Activated CD8-positive, alpha-beta T cell treated with anti-CD3 and anti-CD28 coated beads for 36 hours (primary cell): ENCODE measurements at regions not wholly inside any gene's neighbourhood (a gene's known extent, or its start where the extent isn't known, plus 50 kb on each side); places are given as distances from the start of the nearest gene placed in this dataset.

Experiments used
- ATAC-seq: fragments of 200-7000 bp; cut with Tn5 transposase; one replicate; pipeline ENCODE4 v1.10.0; 2021; ENCODE audit warnings: mild to moderate bottlenecking, moderate library complexity
- CTCF ChIA-PET: fragments of 350-600 bp; sonication (Branson Sonifier 250); formaldehyde crosslinking; loops from one replicate; lab custom pipeline; 2021; ENCODE audit warnings: antibody characterized with exemption; lab: Charles Lee
- POLR2A ChIA-PET: fragments of 350-600 bp; sonication (Branson Sonifier 250); formaldehyde crosslinking; loops from one replicate; lab custom pipeline; 2021; ENCODE audit warnings: antibody characterized with exemption; lab: Charles Lee
- DNase-seq: peaks from one replicate; pipeline ENCODE4 v3.0.0-alpha.2; 2020
- H3K27ac Mint-ChIP-seq: one replicate; pipeline ENCODE4 v1.8.0; 2021; ENCODE audit warnings: mild to moderate bottlenecking, mixed read lengths
- H3K27me3 Mint-ChIP-seq: one replicate; pipeline ENCODE4 v1.8.0; 2021; ENCODE audit warnings: mixed read lengths
- H3K36me3 Mint-ChIP-seq: one replicate; pipeline ENCODE4 v1.8.0; 2021; ENCODE audit warnings: low read depth, mixed read lengths
- H3K4me1 Mint-ChIP-seq: one replicate; pipeline ENCODE4 v1.8.0; 2021; ENCODE audit warnings: low read depth, mixed read lengths
- H3K4me3 Mint-ChIP-seq: one replicate; pipeline ENCODE4 v1.8.0; 2021; ENCODE audit warnings: mild to moderate bottlenecking, moderate library complexity, mixed read lengths
- H3K9me3 Mint-ChIP-seq: one replicate; pipeline ENCODE4 v1.8.0; 2021; ENCODE audit warnings: mixed read lengths
- intact Hi-C: fragments of 100-400 bp; cut with micrococcal nuclease; formaldehyde crosslinking; loops from one replicate; pipeline ENCODE4 v1.10.0; 2022
- TF ChIP-seq, protein P1 (sequence below): fragments of 200-600 bp; IDR thresholded peaks from one replicate; pipeline ENCODE4 v1.8.0; 2022; ENCODE audit warnings: antibody characterized with exemption, mild to moderate bottlenecking

DNA sequence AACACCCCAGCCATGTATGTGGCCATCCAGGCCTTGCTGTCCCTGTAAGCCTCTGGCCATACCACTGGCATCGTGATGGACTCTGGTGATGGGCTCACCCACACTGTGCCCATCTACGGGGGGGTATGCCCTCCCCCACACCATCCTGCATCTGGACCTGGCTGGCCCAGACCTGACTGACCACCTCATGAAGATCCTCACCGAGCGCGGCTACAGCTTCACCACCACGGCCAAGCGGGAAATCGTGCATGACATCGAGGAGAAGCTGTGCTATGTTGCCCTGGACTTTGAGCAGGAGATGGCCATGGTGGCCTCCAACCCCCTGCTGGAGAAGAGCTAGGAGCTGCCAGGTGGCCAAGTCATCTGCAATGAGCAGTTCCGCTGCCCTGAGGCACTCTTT is 80.4 kb upstream of the ZCCHC2 start:
- POLR2A ChIA-PET = no interaction called here
- H3K4me1 Mint-ChIP-seq = peaks cover 4% of the 10 kb centered on the region
- TF ChIP-seq, protein P1, sequence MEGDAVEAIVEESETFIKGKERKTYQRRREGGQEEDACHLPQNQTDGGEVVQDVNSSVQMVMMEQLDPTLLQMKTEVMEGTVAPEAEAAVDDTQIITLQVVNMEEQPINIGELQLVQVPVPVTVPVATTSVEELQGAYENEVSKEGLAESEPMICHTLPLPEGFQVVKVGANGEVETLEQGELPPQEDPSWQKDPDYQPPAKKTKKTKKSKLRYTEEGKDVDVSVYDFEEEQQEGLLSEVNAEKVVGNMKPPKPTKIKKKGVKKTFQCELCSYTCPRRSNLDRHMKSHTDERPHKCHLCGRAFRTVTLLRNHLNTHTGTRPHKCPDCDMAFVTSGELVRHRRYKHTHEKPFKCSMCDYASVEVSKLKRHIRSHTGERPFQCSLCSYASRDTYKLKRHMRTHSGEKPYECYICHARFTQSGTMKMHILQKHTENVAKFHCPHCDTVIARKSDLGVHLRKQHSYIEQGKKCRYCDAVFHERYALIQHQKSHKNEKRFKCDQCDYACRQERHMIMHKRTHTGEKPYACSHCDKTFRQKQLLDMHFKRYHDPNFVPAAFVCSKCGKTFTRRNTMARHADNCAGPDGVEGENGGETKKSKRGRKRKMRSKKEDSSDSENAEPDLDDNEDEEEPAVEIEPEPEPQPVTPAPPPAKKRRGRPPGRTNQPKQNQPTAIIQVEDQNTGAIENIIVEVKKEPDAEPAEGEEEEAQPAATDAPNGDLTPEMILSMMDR = no peak
- H3K9me3 Mint-ChIP-seq = no peaks in the 10 kb centered on the region
- no peaks in the 10 kb centered on the region for H3K36me3 Mint-ChIP-seq
- ATAC-seq (no peak), DNase-seq (no peak)
- intact Hi-C loops = no loop called here
- no peak overlapping the region for H3K27ac Mint-ChIP-seq
- peaks cover 3% of the 10 kb centered on the region for H3K27me3 Mint-ChIP-seq
- CTCF ChIA-PET = no interaction called here
- H3K4me3 Mint-ChIP-seq = no peak overlapping the region

- POLR2A ChIA-PET = interaction anchor here (1.1 kb wide), 1 partner anchor 9 kb away, joined by 3 read pairs; no protein-coding TSS in a partner anchor
- no peaks in the 10 kb centered on the region for H3K9me3 Mint-ChIP-seq
- no peaks in the 10 kb centered on the region for H3K36me3 Mint-ChIP-seq
- DNase-seq (peak; percentile 11), ATAC-seq (peak; percentile 61)
- H3K27ac Mint-ChIP-seq = no peak overlapping the region
- CTCF ChIA-PET = interaction anchor here (1.1 to 1.9 kb wide), 2 partner anchors 20 to 24 kb away, joined by 3 to 6 read pairs; no protein-coding TSS in a partner anchor
- TF ChIP-seq, protein P1 = no peak
- H3K27me3 Mint-ChIP-seq = no peaks in the 10 kb centered on the region
- peaks cover 4% of the 10 kb centered on the region for H3K4me1 Mint-ChIP-seq
- intact Hi-C loops = no loop called here
- no peak overlapping the region for H3K4me3 Mint-ChIP-seq
These were observed 77.4 kb upstream of the ZCCHC2 start for GRCh38 chr18:62445386-62445917.

- Mint-ChIP-seq H3K4me3 (no peak overlapping the region), H3K9me3 (no peaks in the 10 kb centered on the region), H3K4me1 (peaks cover 5% of the 10 kb centered on the region), H3K27ac (no peak overlapping the region), H3K27me3 (no peaks in the 10 kb centered on the region), H3K36me3 (no peaks in the 10 kb centered on the region)
- DNase-seq (no peak), ATAC-seq (no peak)
- intact Hi-C loops = no loop called here
- TF ChIP-seq, protein P1 = no peak
- CTCF ChIA-PET = interaction anchor here (1.7 kb wide), 1 partner anchor 20 kb away, joined by 4 read pairs; no protein-coding TSS in a partner anchor
- POLR2A ChIA-PET = no interaction called here
These were observed 76.3 kb upstream of the ZCCHC2 start for GRCh38 chr18:62446511-62446910.

DNA sequence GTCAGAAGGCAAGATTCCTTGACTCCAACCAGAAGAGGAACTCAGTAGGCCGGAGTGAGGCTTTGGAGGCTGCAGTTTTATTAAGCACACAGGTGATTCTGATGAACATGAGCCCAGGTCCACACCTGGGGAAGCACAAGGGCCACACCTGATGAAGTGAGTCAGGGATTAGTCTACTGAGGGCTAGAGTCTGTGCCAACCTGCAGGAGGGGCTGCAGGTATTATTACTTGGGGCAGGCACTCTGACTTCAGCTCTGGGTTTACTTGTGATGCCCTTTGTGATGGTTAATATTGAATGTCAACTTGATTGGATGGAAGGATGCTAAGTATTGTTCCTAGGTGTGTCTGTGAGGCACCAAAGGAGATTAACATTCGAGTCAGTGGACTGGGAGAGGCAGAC is 75.2 kb upstream of the ZCCHC2 start:
- intact Hi-C loops = no loop called here
- Mint-ChIP-seq H3K4me1 (peaks cover 10% of the 10 kb centered on the region), H3K36me3 (no peaks in the 10 kb centered on the region), H3K27ac (no peak overlapping the region), H3K27me3 (no peaks in the 10 kb centered on the region), H3K9me3 (no peaks in the 10 kb centered on the region), H3K4me3 (no peak overlapping the region)
- DNase-seq = no peak
- TF ChIP-seq, protein P1 = no peak
- CTCF ChIA-PET = interaction anchor here (1.7 kb wide), 1 partner anchor 22 kb away, joined by 4 read pairs; no protein-coding TSS in a partner anchor
- ATAC-seq = no peak
- POLR2A ChIA-PET = no interaction called here

DNA sequence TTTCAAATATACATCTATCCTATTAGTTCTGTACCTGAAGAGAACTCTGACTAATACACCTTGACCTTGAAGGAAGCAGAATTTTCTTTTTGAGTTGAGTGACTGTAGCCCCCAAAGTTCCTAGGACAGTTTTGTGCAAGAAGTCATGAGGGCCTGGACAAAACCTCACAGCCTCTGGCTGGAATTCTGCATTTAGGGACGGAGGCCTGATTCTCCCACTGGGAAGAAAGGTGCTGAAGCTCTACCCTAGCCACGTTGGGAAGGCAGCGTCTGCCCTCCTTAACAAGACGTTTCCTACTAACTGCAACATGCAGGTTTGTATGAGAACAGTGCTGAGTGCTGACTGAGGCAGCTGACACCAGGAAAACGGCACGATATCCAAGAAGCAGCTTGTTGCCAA is 74.4 kb upstream of the ZCCHC2 start:
- TF ChIP-seq, protein P1 = no peak
- peaks cover 10% of the 10 kb centered on the region for H3K4me1 Mint-ChIP-seq
- ATAC-seq (no peak), DNase-seq (no peak)
- peaks cover 2% of the 10 kb centered on the region for H3K27me3 Mint-ChIP-seq
- H3K9me3 Mint-ChIP-seq = no peaks in the 10 kb centered on the region
- H3K27ac Mint-ChIP-seq = no peak overlapping the region
- H3K4me3 Mint-ChIP-seq = no peak overlapping the region
- POLR2A ChIA-PET = no interaction called here
- intact Hi-C loops = no loop called here
- CTCF ChIA-PET = no interaction called here
- no peaks in the 10 kb centered on the region for H3K36me3 Mint-ChIP-seq
